Neutrophil (primary cell): ENCODE measurements at regions not wholly inside any gene's neighbourhood (a gene's known extent, or its start where the extent isn't known, plus 50 kb on each side); places are given as distances from the start of the nearest gene placed in this dataset.

Experiments
- H3K27ac ChIP-seq: fragments of 200-600 bp; sonication (generic); 2 replicates; pipeline ENCODE4 v1.5.1; 2016; ENCODE audit warnings: mild to moderate bottlenecking, moderate library complexity
- H3K27me3 ChIP-seq: fragments of 200-600 bp; sonication (generic); 2 replicates; pipeline ENCODE4 v1.6.0; 2016; ENCODE audit warnings: mild to moderate bottlenecking
- H3K36me3 ChIP-seq: fragments of 200-600 bp; sonication (generic); 2 replicates; pipeline ENCODE4 v1.5.1; 2017
- H3K4me1 ChIP-seq, 2 experiments: fragments of 200-600 bp in 1 of 2; sonication (generic) in 1 of 2; 1 replicate in 1 of 2; 2 replicates in 1 of 2; pipeline versions ENCODE4 v1.5.1 to v1.6.1; 2013 to 2016; ENCODE audit warnings: low read depth in 1 of 2, low read length in 1 of 2, mild to moderate bottlenecking in 1 of 2, moderate library complexity in 1 of 2; ENCODE audit not compliant: control insufficient read depth in 1 of 2, insufficient read depth in 1 of 2
- H3K4me3 ChIP-seq, 2 experiments: fragments of 200-600 bp in 1 of 2; sonication (generic) in 1 of 2; 1 replicate in 1 of 2; 2 replicates in 1 of 2; pipeline ENCODE4 v1.5.1; 2013 to 2016; ENCODE audit warnings: low read depth in 1 of 2, low read length in 1 of 2, mild to moderate bottlenecking in 1 of 2, moderate library complexity in 1 of 2
- H3K9me3 ChIP-seq: fragments of 200-600 bp; sonication (generic); 2 replicates; pipeline ENCODE4 v1.5.1; 2016
- CTCF ChIP-seq: fragments of 200-600 bp; sonication (generic); IDR thresholded peaks from 2 replicates; pipeline ENCODE4 v1.5.1; 2016; ENCODE audit warnings: antibody characterized with exemption

- no peak for TF ChIP-seq CTCF
- Histone ChIP-seq H3K27me3 (no peaks in the 10 kb centered on the region), H3K4me3 (no peak overlapping the region), H3K27ac (no peak overlapping the region), H3K4me1 (peaks cover 9 to 13% of the 10 kb centered on the region in 2 experiments), H3K36me3 (no peaks in the 10 kb centered on the region), H3K9me3 (no peaks in the 10 kb centered on the region)
Observed at GRCh38 chr2:61690078-61690596, 152.0 kb upstream of the XPO1 start.

GRCh38 chr2:61689568-61689967 lies 151.4 kb upstream of the XPO1 start:
- no peaks in the 10 kb centered on the region for H3K36me3 ChIP-seq
- H3K9me3 ChIP-seq, result no peaks in the 10 kb centered on the region
- no peak overlapping the region for H3K4me3 ChIP-seq
- H3K27ac ChIP-seq, result no peak overlapping the region
- H3K27me3 ChIP-seq, result no peaks in the 10 kb centered on the region
- TF ChIP-seq CTCF, result no peak
- peaks cover 6 to 8% of the 10 kb centered on the region in 2 experiments for H3K4me1 ChIP-seq

DNA sequence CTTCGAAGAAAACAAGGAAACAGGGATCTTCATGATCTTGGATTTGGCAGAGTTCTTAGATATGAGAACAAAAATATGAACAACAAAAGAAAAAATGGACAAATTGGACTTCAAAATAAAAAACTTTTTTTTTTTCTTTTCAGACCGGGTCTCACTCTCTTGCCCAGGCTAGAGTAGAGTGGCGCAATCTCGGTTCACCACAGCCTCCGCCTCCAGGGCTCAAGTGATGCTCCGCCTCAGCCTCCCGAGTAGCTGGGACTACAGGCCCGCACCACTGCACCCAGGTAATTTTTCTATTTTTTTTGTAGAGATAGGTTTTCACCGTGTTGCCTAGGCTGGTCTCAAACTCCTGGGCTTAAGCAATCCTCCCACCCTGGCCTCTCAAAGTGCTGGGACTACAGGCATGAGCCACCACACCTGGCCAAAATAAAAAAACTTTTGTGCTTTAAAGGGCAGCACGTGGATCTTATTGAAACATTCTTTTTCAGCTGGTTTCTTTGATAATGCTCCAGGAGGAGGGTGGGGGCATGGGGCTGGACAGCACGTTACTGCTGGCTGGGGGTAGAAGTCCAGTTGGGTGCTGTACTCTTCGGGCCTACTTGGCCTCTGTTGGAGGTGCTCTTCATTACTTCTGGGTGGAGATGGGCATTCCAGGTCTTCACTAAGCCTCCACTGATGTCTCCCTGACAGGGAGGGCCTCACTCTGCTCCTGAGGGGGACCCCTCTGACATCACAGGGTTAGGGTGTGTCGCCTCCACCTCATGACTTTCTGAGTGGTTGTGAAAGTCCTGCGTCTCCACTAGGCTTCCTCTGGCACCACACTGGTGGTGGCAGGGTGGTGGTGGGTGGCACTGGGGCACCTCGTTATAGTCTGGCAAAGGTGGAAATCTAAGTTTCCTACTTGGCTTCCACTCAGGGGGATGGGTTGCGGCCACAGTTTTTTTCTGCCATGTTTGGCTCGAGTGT lies 150.5 kb upstream of the XPO1 start:
- Histone ChIP-seq H3K36me3 (no peaks in the 10 kb centered on the region), H3K9me3 (no peaks in the 10 kb centered on the region), H3K27me3 (no peaks in the 10 kb centered on the region), H3K4me3 (no peak overlapping the region), H3K4me1 (no peaks in the 10 kb centered on the region), H3K27ac (no peak overlapping the region)
- TF ChIP-seq CTCF, result no peak

DNA sequence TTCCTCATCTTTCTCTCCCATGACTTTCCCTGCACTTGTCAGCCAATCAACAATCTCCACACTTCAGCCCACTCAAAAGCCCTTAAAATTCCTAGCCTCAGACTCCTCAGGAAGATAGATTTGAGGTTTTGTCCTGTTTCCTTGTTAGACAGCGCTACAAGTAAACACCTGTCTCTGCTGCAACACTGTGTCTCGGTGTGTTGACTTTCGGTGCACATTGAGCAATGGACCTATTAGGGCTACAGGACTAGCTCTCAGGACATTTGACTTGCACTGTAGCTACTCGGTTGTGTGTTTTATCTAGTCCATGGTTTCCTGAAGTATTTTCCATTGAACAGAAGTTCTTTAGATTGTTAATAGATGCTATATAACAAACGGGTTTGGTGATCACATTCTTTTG lies 140.9 kb upstream of the XPO1 start:
- Histone ChIP-seq H3K4me3 (no peak overlapping the region), H3K4me1 (no peaks in the 10 kb centered on the region), H3K9me3 (peaks cover 5% of the 10 kb centered on the region), H3K36me3 (no peaks in the 10 kb centered on the region), H3K27ac (no peak overlapping the region), H3K27me3 (no peaks in the 10 kb centered on the region)
- no peak for TF ChIP-seq CTCF

GRCh38 chr2:61677942-61678341 lies 139.8 kb upstream of the XPO1 start:
- Histone ChIP-seq H3K9me3 (peaks cover 5% of the 10 kb centered on the region), H3K4me3 (no peak overlapping the region), H3K36me3 (no peaks in the 10 kb centered on the region), H3K4me1 (no peaks in the 10 kb centered on the region), H3K27ac (no peak overlapping the region), H3K27me3 (no peaks in the 10 kb centered on the region)
- no peak for TF ChIP-seq CTCF
